ENCODE measurements at regions not wholly inside any gene's neighbourhood (a gene's known extent, or its start where the extent isn't known, plus 50 kb on each side); places are given as distances from the start of the nearest gene placed in this dataset.

DNA sequence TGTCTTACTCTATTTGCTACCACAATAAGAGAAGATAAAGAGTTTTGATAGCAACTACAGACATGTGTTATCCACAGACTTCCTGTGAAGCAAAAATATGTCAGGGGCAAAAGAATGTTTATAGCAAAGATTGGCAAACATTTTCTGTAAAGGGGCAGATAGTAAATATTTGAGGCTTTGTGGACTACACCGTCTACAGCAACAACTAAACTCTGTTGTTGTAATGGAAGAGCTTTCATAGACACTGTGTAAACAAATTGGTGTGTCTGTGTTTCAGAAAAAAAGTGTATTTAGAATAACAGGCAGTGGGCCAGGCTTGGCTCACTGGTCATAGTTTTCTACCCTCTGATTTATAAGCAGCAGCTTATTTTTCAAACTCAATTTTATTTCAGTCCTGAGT lies 521.4 kb downstream of the ANKRD7 start:
- Histone ChIP-seq H2AFZ (ENCODE audit: low read depth, low read length) (no peak overlapping the region), H3K9me3 (ENCODE audit: insufficient read depth, low read length) (no peaks in the 10 kb centered on the region), H3K4me2 (ENCODE audit: low read length) (no peak overlapping the region), H3K27me3 (ENCODE audit: low read depth, low read length) (no peaks in the 10 kb centered on the region), H3K4me3 (ENCODE audit: low read length) (no peak overlapping the region), H3K9ac (ENCODE audit: low read length) (no peak overlapping the region), H3K79me2 (ENCODE audit: low read length) (no peaks in the 10 kb centered on the region), H3K27ac (ENCODE audit: low read length) (no peak overlapping the region), H4K20me1 (ENCODE audit: insufficient read depth, low read length) (no peaks in the 10 kb centered on the region), H3K4me1 (ENCODE audit: low read length) (no peaks in the 10 kb centered on the region), H3K36me3 (replicated peaks; ENCODE audit: low read depth, low read length) (no peaks in the 10 kb centered on the region)
- TF ChIP-seq, protein P1, sequence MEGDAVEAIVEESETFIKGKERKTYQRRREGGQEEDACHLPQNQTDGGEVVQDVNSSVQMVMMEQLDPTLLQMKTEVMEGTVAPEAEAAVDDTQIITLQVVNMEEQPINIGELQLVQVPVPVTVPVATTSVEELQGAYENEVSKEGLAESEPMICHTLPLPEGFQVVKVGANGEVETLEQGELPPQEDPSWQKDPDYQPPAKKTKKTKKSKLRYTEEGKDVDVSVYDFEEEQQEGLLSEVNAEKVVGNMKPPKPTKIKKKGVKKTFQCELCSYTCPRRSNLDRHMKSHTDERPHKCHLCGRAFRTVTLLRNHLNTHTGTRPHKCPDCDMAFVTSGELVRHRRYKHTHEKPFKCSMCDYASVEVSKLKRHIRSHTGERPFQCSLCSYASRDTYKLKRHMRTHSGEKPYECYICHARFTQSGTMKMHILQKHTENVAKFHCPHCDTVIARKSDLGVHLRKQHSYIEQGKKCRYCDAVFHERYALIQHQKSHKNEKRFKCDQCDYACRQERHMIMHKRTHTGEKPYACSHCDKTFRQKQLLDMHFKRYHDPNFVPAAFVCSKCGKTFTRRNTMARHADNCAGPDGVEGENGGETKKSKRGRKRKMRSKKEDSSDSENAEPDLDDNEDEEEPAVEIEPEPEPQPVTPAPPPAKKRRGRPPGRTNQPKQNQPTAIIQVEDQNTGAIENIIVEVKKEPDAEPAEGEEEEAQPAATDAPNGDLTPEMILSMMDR (IDR thresholded peaks at IDR 0.05; ENCODE audit: low read depth, low read length): no peak
- no peak for TF ChIP-seq EZH2phosphoT487 (IDR thresholded peaks at IDR 0.05; ENCODE audit: low read depth)

DNA sequence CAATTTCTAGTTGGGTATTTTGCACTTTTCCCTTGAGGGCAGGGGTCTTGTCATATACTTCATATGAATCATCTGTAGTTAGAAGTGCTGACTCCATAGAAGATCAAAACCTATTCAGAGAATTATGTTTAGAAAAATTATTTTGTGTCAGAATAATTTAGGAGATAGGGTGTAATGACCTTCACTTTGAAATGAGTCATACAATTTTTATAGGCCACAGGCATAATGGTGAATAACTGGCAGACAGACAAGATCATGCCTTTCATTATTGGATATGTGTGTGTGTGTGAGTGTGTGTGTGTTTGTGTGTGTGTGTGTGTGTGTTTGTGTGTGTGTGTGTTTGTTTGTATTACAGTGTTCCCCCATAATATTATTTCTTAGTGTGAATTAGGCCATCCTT lies 523.0 kb downstream of the ANKRD7 start:
- Histone ChIP-seq H3K4me1 (ENCODE audit: low read length) (no peaks in the 10 kb centered on the region), H3K4me3 (ENCODE audit: low read length) (no peak overlapping the region), H3K9ac (ENCODE audit: low read length) (no peak overlapping the region), H3K36me3 (replicated peaks; ENCODE audit: low read depth, low read length) (no peaks in the 10 kb centered on the region), H3K79me2 (ENCODE audit: low read length) (no peaks in the 10 kb centered on the region), H4K20me1 (ENCODE audit: insufficient read depth, low read length) (no peaks in the 10 kb centered on the region), H3K27me3 (ENCODE audit: low read depth, low read length) (no peaks in the 10 kb centered on the region), H3K27ac (ENCODE audit: low read length) (no peak overlapping the region), H3K4me2 (ENCODE audit: low read length) (no peak overlapping the region), H3K9me3 (ENCODE audit: insufficient read depth, low read length) (no peaks in the 10 kb centered on the region), H2AFZ (ENCODE audit: low read depth, low read length) (no peak overlapping the region)
- no peak for TF ChIP-seq EZH2phosphoT487 (IDR thresholded peaks at IDR 0.05; ENCODE audit: low read depth)
- TF ChIP-seq, protein P1 (IDR thresholded peaks at IDR 0.05; ENCODE audit: low read depth, low read length): no peak

DNA sequence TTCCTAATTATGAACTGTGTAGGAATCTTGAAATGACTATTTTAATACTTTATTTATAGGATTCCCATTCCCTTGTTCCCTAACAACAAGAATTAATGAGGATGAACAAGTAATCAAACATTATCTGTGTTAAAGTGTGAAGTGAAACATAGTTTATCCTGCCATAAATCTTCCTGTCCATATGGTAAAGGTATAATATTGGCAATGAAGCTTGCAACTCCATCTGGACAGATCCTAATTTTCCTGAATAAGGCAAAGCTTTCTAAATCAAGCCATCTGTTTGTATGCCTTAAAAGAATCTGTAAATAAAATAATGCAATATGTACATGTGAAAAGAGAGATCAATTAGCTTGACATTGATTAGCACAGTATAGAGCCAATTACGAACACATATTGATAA lies 529.0 kb downstream of the ANKRD7 start:
- Histone ChIP-seq H3K4me3 (ENCODE audit: low read length) (no peak overlapping the region), H3K36me3 (replicated peaks; ENCODE audit: low read depth, low read length) (no peaks in the 10 kb centered on the region), H3K9me3 (ENCODE audit: insufficient read depth, low read length) (no peaks in the 10 kb centered on the region), H2AFZ (ENCODE audit: low read depth, low read length) (no peak overlapping the region), H3K9ac (ENCODE audit: low read length) (no peak overlapping the region), H4K20me1 (ENCODE audit: insufficient read depth, low read length) (no peaks in the 10 kb centered on the region), H3K27me3 (ENCODE audit: low read depth, low read length) (no peaks in the 10 kb centered on the region), H3K4me2 (ENCODE audit: low read length) (no peak overlapping the region), H3K4me1 (ENCODE audit: low read length) (no peaks in the 10 kb centered on the region), H3K27ac (ENCODE audit: low read length) (no peak overlapping the region), H3K79me2 (ENCODE audit: low read length) (no peaks in the 10 kb centered on the region)
- no peak for TF ChIP-seq EZH2phosphoT487 (IDR thresholded peaks at IDR 0.05; ENCODE audit: low read depth)
- TF ChIP-seq, protein P1 (IDR thresholded peaks at IDR 0.05; ENCODE audit: low read depth, low read length): no peak

DNA sequence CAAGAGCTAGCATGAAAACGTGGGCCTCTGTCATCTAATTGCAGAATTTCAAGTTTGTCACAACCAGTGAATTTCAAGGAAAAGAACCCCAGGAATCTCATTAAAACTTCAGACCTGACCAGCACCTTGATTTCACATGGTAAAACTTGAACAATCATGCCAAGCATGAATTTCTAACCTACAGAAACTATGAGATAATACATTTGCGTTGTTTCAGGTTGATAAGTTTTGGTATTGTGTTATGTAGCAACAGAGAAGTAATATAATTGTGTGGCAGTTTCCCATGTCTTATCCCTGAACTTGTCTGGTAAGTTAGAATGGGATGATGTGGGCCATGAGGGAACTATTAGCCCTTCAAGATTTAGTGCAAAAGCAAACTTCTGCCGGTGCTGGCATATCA lies 530.1 kb downstream of the ANKRD7 start:
- Histone ChIP-seq H2AFZ (ENCODE audit: low read depth, low read length) (no peak overlapping the region), H4K20me1 (ENCODE audit: insufficient read depth, low read length) (no peaks in the 10 kb centered on the region), H3K9me3 (ENCODE audit: insufficient read depth, low read length) (no peaks in the 10 kb centered on the region), H3K27me3 (ENCODE audit: low read depth, low read length) (no peaks in the 10 kb centered on the region), H3K36me3 (replicated peaks; ENCODE audit: low read depth, low read length) (no peaks in the 10 kb centered on the region), H3K4me3 (ENCODE audit: low read length) (no peak overlapping the region), H3K27ac (ENCODE audit: low read length) (no peak overlapping the region), H3K79me2 (ENCODE audit: low read length) (no peaks in the 10 kb centered on the region), H3K9ac (ENCODE audit: low read length) (no peak overlapping the region), H3K4me2 (ENCODE audit: low read length) (no peak overlapping the region), H3K4me1 (ENCODE audit: low read length) (no peaks in the 10 kb centered on the region)
- TF ChIP-seq EZH2phosphoT487 (IDR thresholded peaks at IDR 0.05; ENCODE audit: low read depth): no peak
- TF ChIP-seq, protein P1 (IDR thresholded peaks at IDR 0.05; ENCODE audit: low read depth, low read length): no peak

All from OCI-LY3 (cell line).